SIG-M5 treated with dmso at 0.1 percent for 504 hours (cell line): ENCODE measurements at regions not wholly inside any gene's neighbourhood (a gene's known extent, or its start where the extent isn't known, plus 50 kb on each side); places are given as distances from the start of the nearest gene placed in this dataset.

ENCODE experiments used
- DNase-seq: peaks from one replicate; lab custom pipeline; 2025; ENCODE audit not compliant: unreplicated experiment; lab: John Stamatoyannopoulos, UW

GRCh38 chr20:12777016-12777415 is 231.8 kb upstream of the SPTLC3 start:
- DNase-seq, result no peak

- DNase-seq, result no peak
These were observed 222.5 kb upstream of the SPTLC3 start for GRCh38 chr20:12786276-12786675.

GRCh38 chr20:12788632-12789299 is 220.0 kb upstream of the SPTLC3 start:
- no peak for DNase-seq

DNA sequence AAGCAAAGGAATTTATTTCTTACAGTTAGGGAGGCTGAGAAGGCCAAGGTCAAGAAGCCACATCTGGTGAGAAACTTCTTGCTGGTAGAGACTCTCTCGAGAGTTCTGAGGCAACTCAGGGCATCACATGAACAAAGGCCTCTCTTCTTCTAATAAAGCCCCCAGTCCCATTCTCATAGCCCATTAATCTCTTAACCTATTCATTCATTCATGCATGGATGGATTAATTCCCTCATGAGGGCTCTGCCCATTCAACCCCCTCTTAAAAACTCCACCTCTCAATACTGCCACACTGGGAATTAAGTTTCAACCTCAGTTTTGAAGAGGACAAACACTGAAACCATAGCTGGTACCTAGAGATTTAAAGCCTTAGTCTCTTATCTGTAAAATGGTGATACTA is 217.9 kb upstream of the SPTLC3 start:
- no peak for DNase-seq

DNA sequence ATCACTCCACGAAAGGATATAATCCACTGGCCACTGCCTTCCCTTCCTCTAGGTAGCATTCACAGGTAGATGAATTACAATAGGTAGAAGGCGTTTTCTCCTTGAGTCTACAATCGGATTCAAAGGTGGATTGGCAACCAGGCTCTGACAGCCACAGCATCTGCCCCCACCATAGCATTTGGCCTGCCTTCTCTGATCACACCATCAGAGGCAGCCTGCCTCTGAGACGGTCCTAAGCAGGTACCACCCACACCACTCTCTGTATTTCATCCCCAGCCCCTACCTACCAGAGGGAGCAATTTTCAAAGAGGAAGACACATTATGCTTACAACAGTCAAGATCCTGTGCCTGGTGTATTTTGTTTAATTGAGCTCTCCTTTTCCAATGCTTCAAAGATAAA is 210.5 kb upstream of the SPTLC3 start:
- no peak for DNase-seq

GRCh38 chr20:12808006-12808567 is 200.7 kb upstream of the SPTLC3 start:
- no peak for DNase-seq

GRCh38 chr20:12815231-12815768 is 193.5 kb upstream of the SPTLC3 start:
- no peak for DNase-seq

- no peak for DNase-seq
These were observed 192.9 kb upstream of the SPTLC3 start for GRCh38 chr20:12815778-12816408.

- no peak for DNase-seq
These were observed 187.5 kb upstream of the SPTLC3 start for GRCh38 chr20:12821249-12821648.

DNA sequence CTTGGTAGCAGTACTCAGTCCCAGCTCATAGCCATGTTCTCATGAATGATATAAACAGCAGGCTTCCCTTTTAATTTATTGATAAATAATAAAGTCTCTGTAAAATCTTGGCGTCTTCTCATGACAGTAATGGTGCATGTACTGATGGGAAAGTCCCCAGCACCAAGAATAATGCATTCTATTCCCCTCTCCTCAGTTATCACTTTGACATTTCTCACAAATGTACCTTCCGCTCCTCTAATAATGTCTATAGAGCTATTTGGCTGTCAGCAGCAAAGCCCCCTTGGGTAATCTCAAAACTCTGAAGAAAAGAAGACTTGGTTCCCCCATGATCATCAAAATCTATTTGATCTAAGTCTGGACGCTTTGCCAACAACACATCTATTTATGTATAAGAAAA is 185.0 kb upstream of the SPTLC3 start:
- DNase-seq, result no peak

DNA sequence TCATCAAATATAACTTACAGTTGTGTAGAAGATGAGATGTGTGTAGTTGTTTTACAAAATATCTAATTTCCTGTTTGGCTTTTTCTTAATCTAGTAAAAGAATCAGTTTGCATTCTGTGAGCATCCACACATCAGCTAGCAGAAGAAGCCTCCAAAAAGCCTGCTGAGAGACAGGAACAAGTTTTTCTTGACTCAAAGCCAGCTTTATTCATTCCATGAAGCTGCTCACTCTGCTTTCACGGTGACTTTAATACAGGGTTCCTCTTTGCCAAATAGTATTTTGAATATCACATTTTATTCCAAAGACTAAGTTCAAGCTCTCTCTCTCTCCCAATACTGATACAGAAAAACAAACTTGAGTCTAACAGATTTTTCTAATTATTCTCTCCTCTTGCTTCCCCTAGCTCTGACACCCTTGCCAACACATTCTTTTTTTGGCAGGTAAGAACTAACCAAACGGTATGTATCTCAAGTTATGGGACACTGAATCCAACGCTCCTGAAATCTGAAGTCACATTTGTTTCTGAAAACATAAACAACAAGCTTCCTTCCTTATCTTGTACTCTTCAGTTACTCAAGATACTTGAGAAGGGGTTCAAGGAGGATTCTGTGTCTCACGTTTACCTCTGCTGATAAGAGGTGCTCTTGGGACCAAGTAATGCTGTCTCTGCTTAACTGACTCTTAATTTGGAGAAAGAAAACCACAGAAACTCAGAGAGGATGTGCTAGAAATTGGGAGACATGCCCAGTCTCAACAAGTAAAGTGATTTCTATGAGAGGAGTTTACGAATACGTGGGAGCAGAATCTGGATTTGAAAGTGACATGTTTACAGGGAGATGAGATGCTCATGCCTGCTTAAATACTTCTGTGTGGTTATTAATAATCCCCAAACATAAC is 184.2 kb upstream of the SPTLC3 start:
- no peak for DNase-seq

- DNase-seq, result no peak
These were observed 183.6 kb upstream of the SPTLC3 start for GRCh38 chr20:12825226-12825595.

DNA sequence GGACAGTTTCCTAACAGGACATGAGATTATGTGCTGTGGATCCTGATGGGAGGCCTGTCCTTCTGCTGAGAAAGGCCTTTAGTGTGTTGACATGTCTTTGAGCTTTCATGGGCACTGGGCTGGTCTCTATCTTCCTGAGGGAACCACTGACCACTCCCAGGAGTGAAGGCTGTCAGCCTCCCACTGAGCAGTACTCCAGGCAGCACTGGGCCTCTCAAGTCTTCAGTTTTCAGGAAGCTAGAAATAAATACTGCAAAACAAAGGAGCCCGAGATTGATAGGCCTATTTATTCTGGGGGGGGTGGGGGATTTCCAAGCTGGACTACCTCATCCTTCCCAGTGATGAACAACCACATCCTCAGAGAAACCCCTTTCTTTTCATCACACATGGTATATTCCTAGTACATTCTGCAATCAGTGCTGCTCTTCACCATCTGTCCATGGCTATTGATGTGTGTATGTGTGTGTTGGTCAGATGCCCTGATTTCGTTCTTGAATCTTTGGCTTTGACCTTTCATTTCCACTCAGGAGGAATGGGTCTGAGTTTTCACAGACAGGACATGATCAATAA is 180.9 kb upstream of the SPTLC3 start:
- no peak for DNase-seq

- no peak for DNase-seq
These were observed 179.6 kb upstream of the SPTLC3 start for GRCh38 chr20:12829170-12829569.

GRCh38 chr20:12833861-12834260 is 174.9 kb upstream of the SPTLC3 start:
- no peak for DNase-seq

DNA sequence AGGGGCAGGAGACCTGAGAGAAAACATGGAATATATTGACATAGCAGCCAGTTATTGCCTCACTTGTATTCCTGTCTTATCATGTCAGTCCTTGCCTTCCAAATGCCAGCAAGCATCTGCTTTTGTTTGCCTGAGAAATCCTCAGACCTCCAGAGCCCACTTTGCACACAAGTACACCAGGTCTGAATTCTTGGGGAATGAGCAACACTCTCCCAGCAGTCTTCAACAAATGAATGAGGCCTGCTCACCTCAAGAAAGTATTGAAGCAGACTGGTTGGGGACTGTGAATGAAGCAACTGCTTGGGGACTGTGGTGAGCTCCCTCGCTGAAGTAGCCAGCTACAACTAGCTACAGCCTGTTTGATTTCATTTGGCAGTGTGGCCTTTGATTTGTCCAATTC is 172.8 kb upstream of the SPTLC3 start:
- no peak for DNase-seq

DNA sequence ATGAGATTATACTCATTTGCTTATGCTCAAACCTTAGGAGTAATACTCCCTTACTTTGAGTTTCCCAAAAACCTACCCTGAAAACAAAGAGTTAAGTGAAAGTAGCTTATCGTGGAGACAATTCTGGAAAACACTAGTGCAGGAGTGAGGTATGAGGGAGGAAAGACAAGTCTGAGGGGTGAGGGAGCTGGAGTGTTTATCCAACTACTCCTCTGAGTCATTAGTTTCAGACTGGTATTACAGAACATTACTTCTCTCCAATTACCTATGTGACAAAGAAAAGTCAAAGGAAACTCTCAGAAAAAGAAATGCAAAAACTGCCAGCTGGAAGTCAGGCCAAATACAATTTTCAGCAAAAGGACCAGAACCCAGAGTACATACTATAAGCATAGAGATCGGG is 171.1 kb upstream of the SPTLC3 start:
- no peak for DNase-seq

GRCh38 chr20:12838261-12838866 is 170.4 kb upstream of the SPTLC3 start:
- no peak for DNase-seq

- no peak for DNase-seq
These were observed 160.9 kb upstream of the SPTLC3 start for GRCh38 chr20:12847872-12848271.

- DNase-seq, result no peak
These were observed 159.4 kb upstream of the SPTLC3 start for GRCh38 chr20:12849225-12849910.
